Stimulated activated CD4-positive, alpha-beta T cell treated with anti-CD3 and anti-CD28 coated beads, Interleukin-1b, Interleukin-23, amount 100 ng/mL, for 48 hours (primary cell): ENCODE measurements at regions not wholly inside any gene's neighbourhood (a gene's known extent, or its start where the extent isn't known, plus 50 kb on each side); places are given as distances from the start of the nearest gene placed in this dataset.

Experiments used
- DNase-seq: peaks from one replicate; pipeline ENCODE4 v3.0.0-alpha.2; 2020

DNA sequence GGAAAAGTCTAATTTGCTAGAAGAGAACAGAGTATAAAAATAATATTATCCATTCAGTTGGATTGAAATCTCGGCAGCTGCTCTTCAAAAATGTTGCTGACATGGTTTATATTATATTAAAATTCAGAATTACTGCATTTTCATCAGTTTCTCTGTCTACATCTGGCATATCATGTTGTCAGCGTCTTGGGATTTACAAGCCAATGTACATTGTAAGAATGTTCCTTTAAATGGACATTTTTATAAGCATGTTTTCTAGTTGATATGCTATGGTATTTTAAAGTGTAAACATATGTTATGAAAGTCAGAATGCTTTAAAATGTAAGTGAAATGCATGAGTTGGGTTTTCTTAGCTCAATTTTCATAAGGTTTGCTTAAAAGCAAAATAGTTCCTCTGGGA, 528.1 kb upstream of the CDH8 start:
- no peak for DNase-seq

- DNase-seq, result no peak
Observed at GRCh38 chr16:62562121-62562520, 525.9 kb upstream of the CDH8 start.

DNA sequence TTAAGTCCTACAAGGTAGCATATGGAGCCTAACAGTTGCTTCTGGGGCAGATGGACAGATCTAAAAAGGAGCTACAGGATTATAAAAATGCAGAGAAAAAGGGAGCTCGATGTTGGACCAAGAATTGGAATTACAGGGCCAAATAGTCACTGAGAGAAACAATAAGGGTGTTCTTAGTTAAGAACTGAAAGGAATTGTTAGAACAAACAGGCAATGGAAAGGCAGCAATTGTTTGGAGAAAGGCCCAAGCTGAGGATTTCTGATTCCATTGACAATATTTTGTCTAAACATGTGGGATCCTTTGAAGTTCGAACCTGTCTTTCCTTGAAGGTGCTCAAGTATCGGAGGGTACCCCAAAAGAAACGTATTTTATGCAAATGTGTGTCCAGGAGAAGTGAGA, 513.6 kb upstream of the CDH8 start:
- DNase-seq, result no peak

- no peak for DNase-seq
Observed at GRCh38 chr16:62548095-62548494, 511.9 kb upstream of the CDH8 start.

GRCh38 chr16:62546701-62547100, 510.5 kb upstream of the CDH8 start:
- DNase-seq, result no peak

DNA sequence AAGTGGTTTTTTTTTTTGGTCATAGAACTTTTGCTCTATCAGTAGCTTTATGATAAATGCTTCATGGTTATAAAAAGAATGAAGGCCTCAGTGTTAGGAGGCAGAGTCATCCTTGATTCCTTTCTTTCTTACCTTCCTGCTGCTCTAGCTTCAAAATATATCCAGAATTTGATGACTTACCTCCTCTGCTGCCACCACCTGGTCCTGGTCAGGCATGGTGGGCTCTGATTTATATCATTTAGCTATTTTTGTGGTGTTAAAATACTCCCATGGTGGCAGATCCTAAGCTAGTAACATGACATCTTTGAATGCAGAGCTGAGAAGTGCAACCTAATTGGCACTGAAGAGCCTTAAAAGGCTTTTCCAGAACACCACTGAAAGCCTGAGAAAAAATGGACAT, 508.8 kb upstream of the CDH8 start:
- no peak for DNase-seq

DNA sequence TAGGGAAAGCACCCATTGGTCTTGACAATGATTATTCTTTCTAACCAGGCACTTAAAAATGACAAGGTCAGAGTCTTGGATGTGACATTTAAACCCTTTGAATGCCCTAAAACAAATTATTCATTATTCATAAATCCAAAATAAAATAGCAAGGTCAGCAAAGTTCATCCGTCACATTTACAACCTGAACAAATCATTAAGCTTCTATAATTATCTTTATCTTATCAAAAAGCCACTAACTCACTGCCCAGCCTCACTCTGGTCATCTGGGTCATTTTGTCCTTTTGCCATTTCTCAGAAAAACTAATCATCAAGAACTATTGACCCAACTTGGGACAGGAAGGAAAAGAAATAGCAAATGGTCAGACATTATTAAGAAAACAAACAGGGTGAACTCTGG, 507.3 kb upstream of the CDH8 start:
- no peak for DNase-seq

- DNase-seq, result no peak
Observed at GRCh38 chr16:62539657-62540056, 503.4 kb upstream of the CDH8 start.

DNA sequence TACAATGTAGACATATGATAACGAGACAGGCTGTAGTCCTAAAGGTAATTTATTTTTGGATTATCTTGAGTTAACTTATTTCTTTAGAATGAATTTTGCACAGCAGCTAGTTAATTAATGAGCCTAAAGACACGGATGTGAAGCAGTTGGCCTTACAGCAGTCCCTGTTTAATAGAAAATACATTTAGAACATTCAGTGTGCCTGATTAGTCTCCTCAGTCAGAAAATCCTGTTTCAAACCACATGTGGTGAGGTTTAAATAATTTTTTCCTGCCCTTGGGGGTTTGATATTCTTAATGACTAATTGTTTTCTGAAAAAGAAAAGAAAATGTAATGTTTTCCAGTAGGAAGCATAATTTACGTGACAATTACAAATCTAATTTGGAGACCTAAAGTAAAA, 494.2 kb upstream of the CDH8 start:
- DNase-seq, result no peak

DNA sequence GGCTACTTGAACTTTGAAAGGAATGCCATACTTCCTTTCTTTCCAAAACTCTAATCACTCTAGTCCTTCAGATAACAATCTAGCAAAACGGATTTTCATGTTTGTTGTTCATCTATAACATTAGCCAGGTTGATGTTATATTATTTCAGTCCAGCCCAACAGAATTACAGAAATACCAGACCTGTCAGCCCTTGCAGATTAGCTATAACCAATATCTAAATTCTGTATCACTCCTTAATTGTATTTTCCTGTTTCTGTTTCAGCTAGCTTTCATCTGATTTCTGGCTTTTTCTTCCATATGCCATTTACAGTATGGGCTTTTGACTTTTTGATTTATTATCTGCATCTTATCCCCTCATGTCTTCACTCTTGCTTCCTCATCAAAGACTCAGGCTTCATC, 479.8 kb upstream of the CDH8 start:
- DNase-seq, result no peak

- no peak for DNase-seq
Observed at GRCh38 chr16:62503073-62503472, 466.8 kb upstream of the CDH8 start.

GRCh38 chr16:62478903-62479458, 442.7 kb upstream of the CDH8 start:
- no peak for DNase-seq

- DNase-seq, result no peak
Observed at GRCh38 chr16:62477796-62478195, 441.6 kb upstream of the CDH8 start.

DNA sequence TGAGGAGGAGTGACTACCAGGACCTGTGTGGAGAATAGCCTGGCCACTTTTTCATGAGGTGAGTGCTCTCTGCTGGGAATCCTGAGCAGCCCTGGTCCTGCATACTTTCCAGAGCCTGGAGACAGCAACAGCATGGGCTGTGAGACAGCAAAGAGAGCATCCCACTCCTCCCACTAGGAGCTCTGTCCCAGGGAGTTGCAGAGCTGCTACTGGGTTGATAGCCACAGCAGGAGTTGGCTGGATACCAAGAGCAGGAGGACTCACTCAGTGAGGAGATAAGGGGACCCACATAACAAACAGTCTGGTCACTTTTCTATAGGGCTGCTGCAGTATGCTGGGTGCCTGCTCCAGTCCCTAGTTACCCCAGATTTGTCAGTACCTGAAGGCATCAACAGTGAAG, 439.3 kb upstream of the CDH8 start:
- no peak for DNase-seq

DNA sequence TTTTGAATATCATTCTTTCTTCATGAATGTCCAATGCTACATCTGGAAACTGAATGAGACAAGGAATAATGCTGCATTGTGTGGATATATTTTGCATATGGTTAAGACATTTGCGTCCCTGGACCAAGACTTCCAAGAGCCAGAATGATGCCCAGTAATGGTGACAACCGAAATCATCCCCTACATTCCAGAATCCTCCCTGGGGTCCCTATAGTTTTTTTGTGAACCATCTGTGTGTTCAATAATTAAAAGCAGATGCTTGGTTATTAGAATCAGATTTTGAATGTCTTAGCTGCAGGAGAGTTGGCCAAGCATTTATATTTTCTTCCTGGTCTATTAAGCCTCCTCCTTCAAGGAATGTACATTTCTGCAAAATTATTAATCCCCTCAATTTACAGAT, 426.7 kb upstream of the CDH8 start:
- DNase-seq, result no peak

- DNase-seq, result no peak
Observed at GRCh38 chr16:62450291-62450690, 414.1 kb upstream of the CDH8 start.

DNA sequence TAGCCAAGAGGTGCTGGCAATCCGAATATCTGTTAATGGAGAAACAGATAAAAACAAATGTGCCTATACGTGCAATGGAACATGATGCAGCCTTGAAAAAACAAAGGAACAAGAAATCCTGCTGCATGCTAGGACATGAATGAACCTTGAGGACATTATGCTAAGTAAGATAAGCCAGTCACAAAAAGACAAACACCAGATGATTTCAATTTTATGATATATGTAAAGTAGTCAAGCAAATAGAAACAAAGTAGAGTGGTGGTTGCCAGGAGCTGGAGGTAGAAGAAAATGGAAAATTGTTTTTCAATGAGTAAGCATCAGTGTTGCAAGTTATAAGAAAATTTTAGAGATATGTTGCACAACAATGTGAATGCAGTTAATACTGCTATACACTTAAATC, 409.7 kb upstream of the CDH8 start:
- no peak for DNase-seq

DNA sequence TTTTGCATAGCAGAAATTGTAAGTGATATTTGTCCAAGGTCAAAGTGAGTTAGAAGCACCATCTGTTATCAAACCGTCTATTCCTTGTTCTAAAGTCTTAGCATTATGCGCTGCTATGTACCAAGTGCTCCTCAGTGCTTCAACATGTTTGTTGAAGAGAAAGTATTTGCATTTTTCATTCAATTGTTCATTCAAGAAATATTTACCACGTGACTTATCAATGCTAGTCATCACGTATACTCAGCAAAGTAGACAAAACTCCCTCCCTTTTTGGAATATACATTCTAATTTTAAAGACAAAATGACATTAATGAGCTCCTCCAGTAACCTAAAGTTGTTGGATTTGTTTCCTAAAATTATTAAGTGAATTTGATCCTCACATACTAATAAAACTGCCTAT, 388.0 kb upstream of the CDH8 start:
- DNase-seq, result no peak

- no peak for DNase-seq
Observed at GRCh38 chr16:62408760-62409159, 372.5 kb upstream of the CDH8 start.

DNA sequence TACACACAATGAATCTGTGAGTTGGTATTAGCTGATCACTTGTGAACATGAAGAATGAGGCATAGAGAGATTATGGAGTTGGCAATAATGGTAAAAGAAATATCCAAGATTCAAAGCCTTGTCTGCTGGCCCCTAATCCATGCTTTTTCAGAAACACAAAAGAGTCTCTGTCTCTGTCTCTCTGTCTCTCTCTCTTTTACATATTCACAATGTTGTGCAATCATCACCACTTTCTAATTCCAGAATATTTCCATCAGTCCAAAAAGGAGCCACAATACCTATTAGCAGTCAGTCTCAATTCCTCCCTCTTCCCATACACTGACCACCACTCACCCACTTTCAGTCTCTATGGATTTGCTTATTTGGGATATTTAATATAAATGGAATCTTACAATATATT, 370.1 kb upstream of the CDH8 start:
- no peak for DNase-seq

- no peak for DNase-seq
Observed at GRCh38 chr16:62404842-62405611, 368.8 kb upstream of the CDH8 start.

GRCh38 chr16:62392698-62393097, 356.5 kb upstream of the CDH8 start:
- no peak for DNase-seq

DNA sequence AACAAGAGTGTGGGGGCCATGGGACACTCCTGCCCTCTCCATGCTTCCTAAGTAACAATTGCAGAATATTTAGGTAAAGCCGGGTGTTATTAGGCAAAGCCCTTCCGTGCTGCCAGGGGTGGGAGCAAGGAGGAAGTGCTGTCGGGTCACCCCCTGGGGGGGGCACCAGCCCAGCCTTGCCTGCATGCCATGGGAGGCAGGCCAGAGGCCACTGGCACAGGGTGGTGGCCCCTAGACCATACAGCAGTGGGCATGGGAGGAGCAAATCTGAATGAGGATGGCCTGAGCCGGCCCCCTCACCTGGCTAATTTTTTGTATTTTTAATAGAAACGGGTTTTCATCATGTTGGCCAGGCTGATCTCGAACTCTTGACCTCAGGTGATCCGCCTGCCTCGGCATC, 355.7 kb upstream of the CDH8 start:
- no peak for DNase-seq

- no peak for DNase-seq
Observed at GRCh38 chr16:62391134-62391533, 354.9 kb upstream of the CDH8 start.

DNA sequence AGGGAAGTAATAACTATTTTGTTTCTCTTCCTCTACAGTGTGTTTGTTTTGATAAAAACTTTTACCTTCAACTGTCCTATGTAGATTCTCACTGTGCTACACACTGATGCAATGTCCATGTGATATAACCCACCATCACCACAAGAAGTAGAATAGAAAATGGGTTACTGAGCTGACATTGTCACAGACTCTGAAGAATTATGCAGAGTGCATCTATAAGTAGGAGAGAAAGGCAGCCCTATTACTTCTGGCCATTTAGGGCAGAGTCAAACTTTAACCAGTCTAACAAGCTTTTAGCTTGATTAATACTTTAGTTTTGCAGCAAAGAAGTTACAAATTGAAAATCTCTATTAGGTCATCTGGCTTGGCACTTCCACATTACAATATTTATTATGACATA, 354.0 kb upstream of the CDH8 start:
- no peak for DNase-seq
